GM20000 (cell line): ENCODE measurements at regions not wholly inside any gene's neighbourhood (a gene's known extent, or its start where the extent isn't known, plus 50 kb on each side); places are given as distances from the start of the nearest gene placed in this dataset.
"Not testable (repeated sequence)": the region's sequence is repeated elsewhere in the genome, so short reads cannot be mapped to it uniquely, and the experiment has no call there.

Experiments used
- DNase-seq: peaks from one replicate; pipeline ENCODE4 v3.0.0; 2012; ENCODE audit warnings: low spot score
- TF ChIP-seq, protein P1 (sequence below): IDR thresholded peaks from 2 replicates; pipeline ENCODE4 v1.5.1; 2012; ENCODE audit warnings: mild to moderate bottlenecking, control low read depth; ENCODE audit errors: extremely low read depth, missing control alignments

GRCh38 chr6:120373185-120373584, 961.1 kb downstream of the TBC1D32 start:
- TF ChIP-seq, protein P1, sequence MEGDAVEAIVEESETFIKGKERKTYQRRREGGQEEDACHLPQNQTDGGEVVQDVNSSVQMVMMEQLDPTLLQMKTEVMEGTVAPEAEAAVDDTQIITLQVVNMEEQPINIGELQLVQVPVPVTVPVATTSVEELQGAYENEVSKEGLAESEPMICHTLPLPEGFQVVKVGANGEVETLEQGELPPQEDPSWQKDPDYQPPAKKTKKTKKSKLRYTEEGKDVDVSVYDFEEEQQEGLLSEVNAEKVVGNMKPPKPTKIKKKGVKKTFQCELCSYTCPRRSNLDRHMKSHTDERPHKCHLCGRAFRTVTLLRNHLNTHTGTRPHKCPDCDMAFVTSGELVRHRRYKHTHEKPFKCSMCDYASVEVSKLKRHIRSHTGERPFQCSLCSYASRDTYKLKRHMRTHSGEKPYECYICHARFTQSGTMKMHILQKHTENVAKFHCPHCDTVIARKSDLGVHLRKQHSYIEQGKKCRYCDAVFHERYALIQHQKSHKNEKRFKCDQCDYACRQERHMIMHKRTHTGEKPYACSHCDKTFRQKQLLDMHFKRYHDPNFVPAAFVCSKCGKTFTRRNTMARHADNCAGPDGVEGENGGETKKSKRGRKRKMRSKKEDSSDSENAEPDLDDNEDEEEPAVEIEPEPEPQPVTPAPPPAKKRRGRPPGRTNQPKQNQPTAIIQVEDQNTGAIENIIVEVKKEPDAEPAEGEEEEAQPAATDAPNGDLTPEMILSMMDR: no peak
- DNase-seq: no peak

GRCh38 chr6:120363429-120363828, 970.9 kb downstream of the TBC1D32 start:
- TF ChIP-seq, protein P1: no peak

GRCh38 chr6:120358535-120358934, 975.7 kb downstream of the TBC1D32 start:
- DNase-seq: not testable (repeated sequence)

More at GRCh38 chr6:120363429-120363828, 970.9 kb downstream of the TBC1D32 start:
- DNase-seq: no peak

- TF ChIP-seq, protein P1: no peak
- no peak for DNase-seq
Observed at GRCh38 chr6:120357447-120357846, 976.8 kb downstream of the TBC1D32 start.

DNA sequence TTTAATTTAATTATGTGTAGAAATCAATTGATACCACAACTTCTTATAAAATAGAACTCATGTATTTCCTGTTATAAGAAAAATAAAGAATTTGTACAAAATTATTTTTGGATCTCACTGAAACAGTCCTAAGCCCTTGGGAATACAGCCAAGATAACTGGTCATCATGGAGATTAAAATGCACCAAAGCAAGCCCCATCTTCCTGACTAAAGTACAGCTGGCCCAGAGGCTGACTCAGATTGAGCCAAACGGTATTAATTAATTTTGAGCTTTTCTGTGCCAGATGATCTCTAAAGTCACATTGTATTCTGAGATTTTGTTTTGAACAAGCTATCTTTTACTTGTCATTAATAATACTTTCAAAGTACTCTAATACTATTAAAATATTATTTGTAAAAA, 978.5 kb downstream of the TBC1D32 start:
- TF ChIP-seq, protein P1: no peak
- DNase-seq: no peak

DNA sequence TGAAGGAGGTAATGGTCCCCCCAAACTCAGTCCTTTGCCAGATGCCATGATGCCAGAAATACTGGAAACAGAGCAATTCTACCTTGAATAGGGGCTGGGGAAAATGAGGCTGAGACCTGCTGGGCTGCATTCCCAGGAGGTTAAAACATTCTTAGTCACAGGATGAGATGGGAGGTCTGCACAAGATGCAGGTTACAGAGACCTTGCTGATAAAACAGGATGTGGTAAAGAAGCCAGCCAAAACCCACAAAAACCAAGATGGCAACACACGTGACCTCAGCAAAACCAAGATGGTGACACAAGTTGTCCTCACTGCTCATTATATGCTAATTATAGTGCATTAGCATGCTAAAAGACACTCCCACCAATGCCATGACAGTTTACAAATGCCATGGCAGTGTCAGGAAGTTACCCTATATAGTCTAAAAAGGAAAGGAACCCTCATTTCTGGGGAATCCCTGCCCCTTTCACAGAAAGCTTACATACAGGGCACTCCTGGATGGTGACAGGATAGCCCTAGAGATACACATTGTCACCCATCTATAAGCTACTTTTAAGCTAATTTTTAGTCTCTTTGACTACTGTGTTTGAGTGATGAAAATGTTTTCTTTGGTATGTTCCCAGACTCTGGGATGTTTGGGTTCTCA, 979.7 kb downstream of the TBC1D32 start:
- TF ChIP-seq, protein P1: no peak
- DNase-seq: no peak

DNA sequence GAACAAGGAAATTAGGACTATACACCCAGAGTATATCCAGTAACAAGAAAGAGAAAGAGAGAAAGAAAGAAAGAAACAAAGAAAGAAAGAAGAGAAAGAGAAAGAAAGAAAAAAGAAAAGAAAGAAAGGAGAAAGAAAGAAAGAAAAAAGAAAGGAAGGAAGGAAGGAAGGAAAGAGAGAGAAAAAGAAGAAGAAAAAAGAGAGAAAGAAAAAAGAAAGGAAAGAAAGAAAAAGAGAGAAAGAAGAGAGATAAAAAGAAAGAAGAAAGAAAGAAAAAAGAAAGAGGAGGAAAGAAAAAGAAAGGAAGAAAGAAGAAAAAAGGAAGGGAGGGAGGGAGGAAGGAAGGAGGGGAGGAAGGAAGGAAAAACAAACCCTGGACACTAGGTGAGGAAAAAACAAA, 981.8 kb downstream of the TBC1D32 start:
- TF ChIP-seq, protein P1: no peak
- DNase-seq: no peak

GRCh38 chr6:120348926-120349325, 985.4 kb downstream of the TBC1D32 start:
- DNase-seq: no peak

More at GRCh38 chr6:120348926-120349325, 985.4 kb downstream of the TBC1D32 start:
- TF ChIP-seq, protein P1: no peak
